ENCODE measurements at regions not wholly inside any gene's neighbourhood (a gene's known extent, or its start where the extent isn't known, plus 50 kb on each side); places are given as distances from the start of the nearest gene placed in this dataset.

DNA sequence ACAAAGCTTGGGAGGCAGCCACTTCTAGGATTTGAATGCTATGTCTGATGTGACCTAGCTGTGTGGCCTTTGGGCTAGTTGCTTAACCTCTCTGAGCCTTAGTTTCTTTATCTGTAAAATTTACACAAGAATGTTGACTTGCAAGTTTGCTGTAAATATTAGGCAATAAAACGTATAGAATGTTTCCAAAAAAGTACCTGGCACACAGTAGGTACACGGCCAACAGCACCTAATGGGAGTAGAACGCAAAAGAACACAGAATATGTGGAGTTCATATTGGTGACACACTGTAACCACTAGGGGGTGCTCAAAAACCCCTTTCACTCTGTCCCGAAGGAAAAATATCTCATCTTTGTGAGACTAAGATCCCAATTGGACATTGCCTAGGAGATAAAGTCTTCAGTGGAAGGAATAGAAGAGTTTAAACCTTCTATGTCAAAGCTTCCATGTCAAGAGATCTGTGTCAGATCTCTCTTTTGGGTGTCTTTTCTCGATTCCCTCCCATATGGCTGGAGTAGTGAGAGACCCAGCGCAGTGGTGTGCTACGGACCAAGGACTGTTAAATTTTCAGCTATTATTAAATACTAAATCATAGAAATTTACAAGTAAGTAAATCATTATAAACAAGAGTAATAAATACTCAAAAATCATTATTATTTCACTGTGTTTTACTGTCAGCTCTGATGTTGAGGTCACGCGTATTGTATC, 145.4 kb upstream of the RAD23B start:
- no peak overlapping the region for H3K27ac ChIP-seq (ENCODE audit: low read depth, low read length)
- no peak overlapping the region for H2AFZ ChIP-seq (ENCODE audit: low read length)
- H3K4me1 ChIP-seq (ENCODE audit: insufficient read depth, low read length): no peaks in the 10 kb centered on the region
- H3K79me2 ChIP-seq (ENCODE audit: insufficient read depth, low read length): no peaks in the 10 kb centered on the region
- no peak for DNase-seq (ENCODE audit: insufficient read length, low spot score, missing footprints)
- TF ChIP-seq, protein P1, sequence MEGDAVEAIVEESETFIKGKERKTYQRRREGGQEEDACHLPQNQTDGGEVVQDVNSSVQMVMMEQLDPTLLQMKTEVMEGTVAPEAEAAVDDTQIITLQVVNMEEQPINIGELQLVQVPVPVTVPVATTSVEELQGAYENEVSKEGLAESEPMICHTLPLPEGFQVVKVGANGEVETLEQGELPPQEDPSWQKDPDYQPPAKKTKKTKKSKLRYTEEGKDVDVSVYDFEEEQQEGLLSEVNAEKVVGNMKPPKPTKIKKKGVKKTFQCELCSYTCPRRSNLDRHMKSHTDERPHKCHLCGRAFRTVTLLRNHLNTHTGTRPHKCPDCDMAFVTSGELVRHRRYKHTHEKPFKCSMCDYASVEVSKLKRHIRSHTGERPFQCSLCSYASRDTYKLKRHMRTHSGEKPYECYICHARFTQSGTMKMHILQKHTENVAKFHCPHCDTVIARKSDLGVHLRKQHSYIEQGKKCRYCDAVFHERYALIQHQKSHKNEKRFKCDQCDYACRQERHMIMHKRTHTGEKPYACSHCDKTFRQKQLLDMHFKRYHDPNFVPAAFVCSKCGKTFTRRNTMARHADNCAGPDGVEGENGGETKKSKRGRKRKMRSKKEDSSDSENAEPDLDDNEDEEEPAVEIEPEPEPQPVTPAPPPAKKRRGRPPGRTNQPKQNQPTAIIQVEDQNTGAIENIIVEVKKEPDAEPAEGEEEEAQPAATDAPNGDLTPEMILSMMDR (IDR thresholded peaks at IDR 0.05; ENCODE audit: extremely low read depth, low read depth, low read length): peak; percentile 82
- no peaks in the 10 kb centered on the region for H4K20me1 ChIP-seq (ENCODE audit: insufficient read depth, low read length)
- no peak overlapping the region for H3K4me2 ChIP-seq (ENCODE audit: insufficient read depth, low read length)
- no peaks in the 10 kb centered on the region for H3K9me3 ChIP-seq (ENCODE audit: low read depth, low read length)
- no peak overlapping the region for H3K4me3 ChIP-seq (ENCODE audit: insufficient read depth, low read length)
- H3K36me3 ChIP-seq (ENCODE audit: insufficient read depth, low read length): no peaks in the 10 kb centered on the region
- H3K27me3 ChIP-seq (ENCODE audit: insufficient read depth, low read length): peaks cover 29% of the 10 kb centered on the region

DNA sequence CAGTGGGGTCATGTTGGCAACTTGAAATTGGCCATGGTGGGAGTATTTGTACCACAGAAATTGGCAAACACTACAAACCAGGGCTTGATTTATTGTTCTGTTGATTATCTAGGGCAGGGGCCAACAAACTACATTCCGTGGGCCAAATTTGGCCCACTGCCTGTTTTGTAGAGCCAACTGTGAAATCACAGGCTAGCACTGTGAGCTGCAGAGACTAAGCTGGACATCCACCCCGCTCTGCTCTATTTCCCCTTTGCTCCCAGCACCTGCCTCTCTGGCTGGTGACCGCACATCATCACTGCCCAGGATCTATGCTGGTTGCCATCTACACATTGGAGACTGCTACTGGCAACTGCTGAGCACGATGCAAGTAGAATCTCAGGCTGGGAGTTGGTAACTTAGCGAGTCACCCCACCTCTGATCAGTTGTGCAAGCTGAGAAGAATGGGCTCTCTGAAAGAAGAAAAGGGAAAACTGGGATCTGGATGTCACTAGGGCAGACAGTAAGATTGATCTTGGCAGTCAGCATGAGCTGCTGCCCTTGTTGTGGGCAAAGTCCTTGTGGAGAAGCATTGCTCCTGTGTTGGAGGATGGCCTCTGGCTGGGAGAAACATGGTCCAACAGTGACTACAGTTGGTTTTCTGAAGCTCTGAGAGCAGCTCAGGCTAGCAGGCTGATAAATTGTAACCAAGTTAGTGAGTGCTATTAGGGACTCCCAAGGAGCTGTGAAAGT, 144.7 kb upstream of the RAD23B start:
- Histone ChIP-seq H3K4me3 (ENCODE audit: insufficient read depth, low read length) (no peak overlapping the region), H3K27ac (ENCODE audit: low read depth, low read length) (no peak overlapping the region), H3K27me3 (ENCODE audit: insufficient read depth, low read length) (peaks cover 29% of the 10 kb centered on the region), H3K79me2 (ENCODE audit: insufficient read depth, low read length) (no peaks in the 10 kb centered on the region), H3K4me2 (ENCODE audit: insufficient read depth, low read length) (no peak overlapping the region), H4K20me1 (ENCODE audit: insufficient read depth, low read length) (no peaks in the 10 kb centered on the region), H2AFZ (ENCODE audit: low read length) (no peak overlapping the region), H3K9me3 (ENCODE audit: low read depth, low read length) (no peaks in the 10 kb centered on the region), H3K36me3 (ENCODE audit: insufficient read depth, low read length) (no peaks in the 10 kb centered on the region), H3K4me1 (ENCODE audit: insufficient read depth, low read length) (no peaks in the 10 kb centered on the region)
- TF ChIP-seq, protein P1 (IDR thresholded peaks at IDR 0.05; ENCODE audit: extremely low read depth, low read depth, low read length): no peak
- no peak for DNase-seq (ENCODE audit: insufficient read length, low spot score, missing footprints)

DNA sequence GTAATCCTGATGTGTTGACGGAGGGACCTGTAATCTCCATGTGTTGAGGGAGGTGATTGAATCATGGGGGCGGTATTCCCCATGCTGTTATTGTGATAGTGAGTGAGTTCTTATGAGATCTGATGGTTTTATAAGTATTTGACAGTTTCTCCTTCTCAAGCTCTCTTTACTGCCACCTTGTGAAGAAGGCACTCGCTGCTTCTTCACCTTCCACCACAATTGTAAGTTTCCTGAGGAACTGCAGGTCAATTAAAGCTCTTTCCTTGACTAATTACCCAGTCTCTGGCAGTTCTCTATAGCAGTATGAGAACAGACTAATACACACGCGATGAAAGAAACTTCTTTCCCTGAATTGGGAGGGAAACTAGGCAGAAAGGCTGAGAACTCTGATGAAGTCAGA, 141.1 kb upstream of the RAD23B start:
- TF ChIP-seq, protein P1 (IDR thresholded peaks at IDR 0.05; ENCODE audit: extremely low read depth, low read depth, low read length): peak; percentile 51
- H3K27ac ChIP-seq (ENCODE audit: low read depth, low read length): no peak overlapping the region
- H3K4me3 ChIP-seq (ENCODE audit: insufficient read depth, low read length): no peak overlapping the region
- no peak for DNase-seq (ENCODE audit: insufficient read length, low spot score, missing footprints)
- H3K4me1 ChIP-seq (ENCODE audit: insufficient read depth, low read length): no peaks in the 10 kb centered on the region
- H4K20me1 ChIP-seq (ENCODE audit: insufficient read depth, low read length): no peaks in the 10 kb centered on the region
- no peaks in the 10 kb centered on the region for H3K9me3 ChIP-seq (ENCODE audit: low read depth, low read length)
- no peak overlapping the region for H2AFZ ChIP-seq (ENCODE audit: low read length)
- H3K36me3 ChIP-seq (ENCODE audit: insufficient read depth, low read length): no peaks in the 10 kb centered on the region
- H3K4me2 ChIP-seq (ENCODE audit: insufficient read depth, low read length): no peak overlapping the region
- H3K79me2 ChIP-seq (ENCODE audit: insufficient read depth, low read length): no peaks in the 10 kb centered on the region
- peaks cover 36% of the 10 kb centered on the region for H3K27me3 ChIP-seq (ENCODE audit: insufficient read depth, low read length)

DNA sequence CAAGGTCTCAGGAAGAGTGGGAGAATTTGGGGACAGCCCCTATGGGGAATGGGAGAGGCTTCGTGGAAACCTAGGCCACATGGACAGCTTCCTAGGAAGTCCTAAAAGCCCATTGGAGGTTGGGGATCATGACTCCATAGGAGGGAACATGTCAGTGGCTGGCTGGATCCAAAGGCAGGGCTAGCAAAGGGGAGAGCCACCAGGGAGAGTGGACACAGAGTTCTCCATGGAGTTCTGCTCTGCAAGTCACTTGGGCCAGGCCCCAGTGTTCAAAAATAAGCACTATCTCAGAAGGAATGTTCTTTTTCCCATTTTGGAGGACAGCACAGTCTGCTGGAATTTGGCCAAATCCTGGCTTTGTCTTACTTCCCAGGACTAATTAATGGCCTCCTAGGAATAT, 140.6 kb upstream of the RAD23B start:
- no peaks in the 10 kb centered on the region for H3K79me2 ChIP-seq (ENCODE audit: insufficient read depth, low read length)
- H3K27me3 ChIP-seq (ENCODE audit: insufficient read depth, low read length): peaks cover 36% of the 10 kb centered on the region
- H3K4me2 ChIP-seq (ENCODE audit: insufficient read depth, low read length): no peak overlapping the region
- H3K4me1 ChIP-seq (ENCODE audit: insufficient read depth, low read length): no peaks in the 10 kb centered on the region
- no peak overlapping the region for H3K4me3 ChIP-seq (ENCODE audit: insufficient read depth, low read length)
- H4K20me1 ChIP-seq (ENCODE audit: insufficient read depth, low read length): no peaks in the 10 kb centered on the region
- no peak overlapping the region for H3K27ac ChIP-seq (ENCODE audit: low read depth, low read length)
- no peak for DNase-seq (ENCODE audit: insufficient read length, low spot score, missing footprints)
- no peaks in the 10 kb centered on the region for H3K9me3 ChIP-seq (ENCODE audit: low read depth, low read length)
- H3K36me3 ChIP-seq (ENCODE audit: insufficient read depth, low read length): no peaks in the 10 kb centered on the region
- TF ChIP-seq, protein P1 (IDR thresholded peaks at IDR 0.05; ENCODE audit: extremely low read depth, low read depth, low read length): no peak
- no peak overlapping the region for H2AFZ ChIP-seq (ENCODE audit: low read length)

Data from osteoblast (primary cell).